Body of pancreas (tissue), 4 donors: ENCODE measurements at regions not wholly inside any gene's neighbourhood (a gene's known extent, or its start where the extent isn't known, plus 50 kb on each side); places are given as distances from the start of the nearest gene placed in this dataset.

ENCODE experiments used
- ATAC-seq: fragments of 150-250 bp; one replicate; pipeline ENCODE4 v1.9.1; 2016
- DNase-seq, 4 donors: peaks; one replicate each; pipeline ENCODE4 v3.0.0-alpha.2; 2019
- H3K27ac ChIP-seq, 4 donors: fragments of 200-600 bp; sonication (generic); 1 replicate in 3 of 4; 2 replicates in 1 of 4; pipeline versions ENCODE4 v1.5.1 to v1.6.1; 2016 to 2019; ENCODE audit warnings: mild to moderate bottlenecking in 1 of 4, mixed read lengths in 1 of 4, moderate library complexity in 1 of 4
- H3K27me3 ChIP-seq, 2 donors: fragments of 200-600 bp; sonication (generic); one replicate each; pipeline ENCODE4 v1.6.0; 2016; ENCODE audit warnings: mild to moderate bottlenecking in 1 of 2
- H3K36me3 ChIP-seq, 2 donors: fragments of 200-600 bp; sonication (generic); replicated peaks in 1 of 2; 2 replicates each; pipeline ENCODE4 v1.5.1; 2016; ENCODE audit warnings: low read depth in 2 of 2; ENCODE audit not compliant: insufficient read depth in 1 of 2
- H3K4me1 ChIP-seq: fragments of 200-600 bp; sonication (generic); one replicate; pipeline ENCODE4 v1.6.0; 2016
- H3K4me3 ChIP-seq, 2 donors: fragments of 200-600 bp; sonication (generic); 1 replicate in 1 of 2; 2 replicates in 1 of 2; pipeline ENCODE4 v1.5.1; 2016 to 2019
- H3K9me3 ChIP-seq, 3 donors: fragments of 200-600 bp; sonication (generic); 1 replicate in 2 of 3; 2 replicates in 1 of 3; pipeline ENCODE4 v1.5.1; 2016
- CTCF ChIP-seq, 7 experiments: fragments of 450-650 bp in 4 of 7; fragments of 200-600 bp in 3 of 7; sonication (generic) in 3 of 7; IDR thresholded peaks; one replicate each; pipeline ENCODE4 v1.5.1; 2016 to 2019; ENCODE audit warnings: antibody characterized with exemption in 7 of 7
- POLR2A ChIP-seq, 3 donors: fragments of 450-650 bp; IDR thresholded peaks; one replicate each; pipeline ENCODE4 v1.6.1; 2016; ENCODE audit warnings: antibody characterized with exemption in 3 of 3, mild to moderate bottlenecking in 2 of 3
- WGBS, 2 donors: methylation state at CpG; one replicate each; pipeline ENCODE4 v1.1.5; 2017; 5-methylcytosine and 5-hydroxymethylcytosine counted together
- intact Hi-C: fragments of 100-400 bp; cut with DNase I; formaldehyde crosslinking; loops from one replicate; pipeline ENCODE4 v1.15.1; 2023

- no peaks in the 10 kb centered on the region for H3K4me1 ChIP-seq
- ATAC-seq (no peak), DNase-seq (no peak)
- no peak overlapping the region for H3K27ac ChIP-seq
- no peak overlapping the region for H3K4me3 ChIP-seq
- H3K36me3 ChIP-seq, result no peaks in the 10 kb centered on the region
- H3K27me3 ChIP-seq, result no peaks in the 10 kb centered on the region
- 66 to 100% methylated on average over 1 to 8 of the region's 8 CpGs for WGBS, 2 donors
- no peak for TF ChIP-seq POLR2A (IDR thresholded peaks at IDR 0.05)
- no peaks in the 10 kb centered on the region for H3K9me3 ChIP-seq
- intact Hi-C loops, result no loop called here
Measured at GRCh38 chr1:4467241-4467640, 187.2 kb upstream of the AJAP1 start.

GRCh38 chr1:4468386-4468785 lies 186.0 kb upstream of the AJAP1 start:
- H3K4me1 ChIP-seq, result no peaks in the 10 kb centered on the region
- no peaks in the 10 kb centered on the region for H3K36me3 ChIP-seq
- 72 to 73% methylated on average over 8 of the region's 8 CpGs for WGBS, 2 donors
- ATAC-seq (no peak), DNase-seq (no peak)
- intact Hi-C loops, result no loop called here
- H3K9me3 ChIP-seq, result no peaks in the 10 kb centered on the region
- no peak overlapping the region for H3K4me3 ChIP-seq
- no peak overlapping the region for H3K27ac ChIP-seq
- no peaks in the 10 kb centered on the region for H3K27me3 ChIP-seq
- TF ChIP-seq POLR2A (IDR thresholded peaks at IDR 0.05) (no peak), CTCF (IDR thresholded peaks at IDR 0.05) (no peak)

GRCh38 chr1:4468804-4469514 lies 185.4 kb upstream of the AJAP1 start:
- H3K27me3 ChIP-seq, result no peaks in the 10 kb centered on the region
- H3K9me3 ChIP-seq, result no peaks in the 10 kb centered on the region
- 69% methylated on average over 9 of the region's 9 CpGs for WGBS, 2 donors
- H3K4me1 ChIP-seq, result no peaks in the 10 kb centered on the region
- no peak for TF ChIP-seq POLR2A (IDR thresholded peaks at IDR 0.05)
- no peak for TF ChIP-seq CTCF (IDR thresholded peaks at IDR 0.05)
- no peak overlapping the region for H3K4me3 ChIP-seq
- H3K27ac ChIP-seq, result no peak overlapping the region
- ATAC-seq (no peak), DNase-seq (no peak)
- no peaks in the 10 kb centered on the region for H3K36me3 ChIP-seq
- intact Hi-C loops, result no loop called here

GRCh38 chr1:4476394-4476793 lies 178.0 kb upstream of the AJAP1 start:
- Histone ChIP-seq H3K4me1 (no peaks in the 10 kb centered on the region), H3K36me3 (no peaks in the 10 kb centered on the region), H3K27ac (no peak overlapping the region), H3K4me3 (no peak overlapping the region), H3K9me3 (no peaks in the 10 kb centered on the region), H3K27me3 (no peaks in the 10 kb centered on the region)
- no peak for TF ChIP-seq POLR2A (IDR thresholded peaks at IDR 0.05)
- TF ChIP-seq CTCF (IDR thresholded peaks at IDR 0.05), result no peak
- ATAC-seq (no peak), DNase-seq (no peak)
- intact Hi-C loops, result no loop called here

GRCh38 chr1:4481451-4481850 lies 173.0 kb upstream of the AJAP1 start:
- Histone ChIP-seq H3K27me3 (no peaks in the 10 kb centered on the region), H3K4me1 (no peaks in the 10 kb centered on the region), H3K9me3 (no peaks in the 10 kb centered on the region), H3K36me3 (no peaks in the 10 kb centered on the region), H3K27ac (no peak overlapping the region), H3K4me3 (no peak overlapping the region)
- WGBS, 2 donors, result 76 to 78% methylated on average over 12 to 18 of the region's 18 CpGs
- TF ChIP-seq POLR2A (IDR thresholded peaks at IDR 0.05) (no peak), CTCF (IDR thresholded peaks at IDR 0.05) (no peak)
- ATAC-seq, result no peak
- DNase-seq, result no peak
- intact Hi-C loops, result no loop called here
